ENCODE measurements at regions not wholly inside any gene's neighbourhood (a gene's known extent, or its start where the extent isn't known, plus 50 kb on each side); places are given as distances from the start of the nearest gene placed in this dataset.

DNA sequence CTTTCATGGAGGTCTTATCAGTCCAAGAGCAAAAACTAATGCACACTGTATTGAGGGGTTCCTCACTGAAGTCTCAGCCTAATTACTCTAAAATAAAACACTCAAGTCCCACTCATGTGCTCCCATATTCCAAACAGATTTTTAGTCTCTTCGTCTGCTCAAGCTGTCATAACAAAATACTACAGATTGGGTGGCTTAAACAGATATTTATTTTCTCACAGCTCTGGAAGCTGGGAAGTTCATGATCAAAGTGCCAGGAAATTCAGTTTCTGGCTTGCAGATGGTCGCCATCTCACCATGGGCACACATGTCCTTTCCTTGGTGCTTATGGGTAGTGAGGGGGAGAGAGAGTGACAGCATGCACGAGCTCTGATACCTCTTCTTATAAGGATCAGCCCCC lies 147.5 kb downstream of the ANXA2 start:
- no peak for DNase-seq (ENCODE audit: extremely low read depth, insufficient read length)
- TF ChIP-seq, protein P1, sequence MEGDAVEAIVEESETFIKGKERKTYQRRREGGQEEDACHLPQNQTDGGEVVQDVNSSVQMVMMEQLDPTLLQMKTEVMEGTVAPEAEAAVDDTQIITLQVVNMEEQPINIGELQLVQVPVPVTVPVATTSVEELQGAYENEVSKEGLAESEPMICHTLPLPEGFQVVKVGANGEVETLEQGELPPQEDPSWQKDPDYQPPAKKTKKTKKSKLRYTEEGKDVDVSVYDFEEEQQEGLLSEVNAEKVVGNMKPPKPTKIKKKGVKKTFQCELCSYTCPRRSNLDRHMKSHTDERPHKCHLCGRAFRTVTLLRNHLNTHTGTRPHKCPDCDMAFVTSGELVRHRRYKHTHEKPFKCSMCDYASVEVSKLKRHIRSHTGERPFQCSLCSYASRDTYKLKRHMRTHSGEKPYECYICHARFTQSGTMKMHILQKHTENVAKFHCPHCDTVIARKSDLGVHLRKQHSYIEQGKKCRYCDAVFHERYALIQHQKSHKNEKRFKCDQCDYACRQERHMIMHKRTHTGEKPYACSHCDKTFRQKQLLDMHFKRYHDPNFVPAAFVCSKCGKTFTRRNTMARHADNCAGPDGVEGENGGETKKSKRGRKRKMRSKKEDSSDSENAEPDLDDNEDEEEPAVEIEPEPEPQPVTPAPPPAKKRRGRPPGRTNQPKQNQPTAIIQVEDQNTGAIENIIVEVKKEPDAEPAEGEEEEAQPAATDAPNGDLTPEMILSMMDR (IDR thresholded peaks at IDR 0.05; ENCODE audit: insufficient read depth, low read length, poor library complexity, severe bottlenecking), result no peak
- Histone ChIP-seq H3K27me3 (replicated peaks; ENCODE audit: control insufficient read depth, insufficient read depth, low read length) (no peaks in the 10 kb centered on the region; the same call in 1 of the 2 replicates), H3K36me3 (ENCODE audit: control insufficient read depth, insufficient read depth, low read length) (no peaks in the 10 kb centered on the region), H3K4me3 (replicated peaks; ENCODE audit: low read depth, low read length) (no peak overlapping the region)

DNA sequence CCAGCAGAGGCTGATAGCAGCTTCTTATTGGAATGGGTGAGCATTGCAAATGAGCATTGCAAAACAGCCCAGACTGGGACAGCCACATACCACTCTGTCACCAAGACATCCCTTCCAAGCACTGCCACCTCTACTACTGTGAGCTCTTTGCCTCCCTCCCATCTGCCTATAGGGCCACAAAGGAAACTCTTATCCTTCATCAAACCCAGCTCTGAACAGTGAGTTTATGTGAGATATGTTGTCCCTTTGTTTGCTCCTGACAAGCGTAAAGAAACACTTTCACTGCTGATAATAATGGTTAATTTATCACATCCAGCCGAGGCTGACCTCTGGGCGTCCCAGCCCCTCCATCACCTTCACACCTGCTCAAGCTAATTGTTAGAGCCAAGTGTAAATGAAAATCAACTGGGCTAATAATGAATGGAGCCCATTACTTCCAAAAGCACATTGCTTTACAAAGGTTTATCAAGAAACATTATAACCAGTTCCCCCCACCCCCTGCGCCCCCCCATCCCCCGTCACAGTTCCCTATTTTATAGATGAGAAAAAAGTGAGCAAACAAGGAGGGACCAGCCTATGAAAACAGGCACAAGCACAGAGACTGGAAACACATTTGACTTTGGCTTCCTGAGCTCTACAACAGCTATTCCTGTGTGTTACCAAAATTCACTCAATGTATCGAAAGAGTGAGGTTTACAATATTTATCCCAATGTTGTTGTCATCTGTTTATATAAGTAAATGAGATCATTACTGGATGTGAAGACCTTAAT lies 146.3 kb downstream of the ANXA2 start:
- TF ChIP-seq, protein P1 (IDR thresholded peaks at IDR 0.05; ENCODE audit: insufficient read depth, low read length, poor library complexity, severe bottlenecking), result no peak
- Histone ChIP-seq H3K4me3 (replicated peaks; ENCODE audit: low read depth, low read length) (no peak overlapping the region), H3K36me3 (ENCODE audit: control insufficient read depth, insufficient read depth, low read length) (no peaks in the 10 kb centered on the region), H3K27me3 (replicated peaks; ENCODE audit: control insufficient read depth, insufficient read depth, low read length) (no peaks in the 10 kb centered on the region; the same call in 1 of the 2 replicates)
- DNase-seq (ENCODE audit: extremely low read depth, insufficient read length), result no peak

GRCh38 chr15:60254416-60254815 lies 143.4 kb downstream of the ANXA2 start:
- Histone ChIP-seq H3K27me3 (replicated peaks; ENCODE audit: control insufficient read depth, insufficient read depth, low read length) (no peaks in the 10 kb centered on the region; the same call in 1 of the 2 replicates), H3K4me3 (replicated peaks; ENCODE audit: low read depth, low read length) (no peak overlapping the region), H3K36me3 (ENCODE audit: control insufficient read depth, insufficient read depth, low read length) (no peaks in the 10 kb centered on the region)
- TF ChIP-seq, protein P1 (IDR thresholded peaks at IDR 0.05; ENCODE audit: insufficient read depth, low read length, poor library complexity, severe bottlenecking), result no peak
- no peak for DNase-seq (ENCODE audit: extremely low read depth, insufficient read length)

DNA sequence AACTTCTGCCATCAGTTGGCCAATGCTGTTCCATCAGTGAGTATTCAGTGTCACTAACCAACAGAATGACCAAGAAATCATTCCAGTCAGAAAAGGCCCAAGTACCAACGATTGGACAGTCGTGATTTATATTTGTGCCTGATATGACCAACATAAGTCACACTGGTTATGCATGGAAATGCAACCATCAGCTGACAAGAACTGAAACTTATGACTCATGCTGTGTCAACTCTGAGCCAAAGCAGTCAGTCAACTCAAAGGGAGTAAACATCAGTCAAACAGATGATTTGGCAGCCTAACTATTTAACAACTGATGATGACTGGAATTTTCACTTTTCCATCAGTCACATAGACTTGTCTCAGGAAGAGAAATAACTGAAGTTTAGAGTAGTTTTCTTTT lies 142.4 kb downstream of the ANXA2 start:
- peak; percentile 26 for DNase-seq (ENCODE audit: extremely low read depth, insufficient read length)
- Histone ChIP-seq H3K36me3 (ENCODE audit: control insufficient read depth, insufficient read depth, low read length) (no peaks in the 10 kb centered on the region), H3K4me3 (replicated peaks; ENCODE audit: low read depth, low read length) (no peak overlapping the region), H3K27me3 (replicated peaks; ENCODE audit: control insufficient read depth, insufficient read depth, low read length) (no peaks in the 10 kb centered on the region; the same call in 1 of the 2 replicates)
- TF ChIP-seq, protein P1 (IDR thresholded peaks at IDR 0.05; ENCODE audit: insufficient read depth, low read length, poor library complexity, severe bottlenecking), result no peak

- Histone ChIP-seq H3K36me3 (ENCODE audit: control insufficient read depth, insufficient read depth, low read length) (no peaks in the 10 kb centered on the region), H3K27me3 (replicated peaks; ENCODE audit: control insufficient read depth, insufficient read depth, low read length) (no peaks in the 10 kb centered on the region; the same call in none of the 2 replicates), H3K4me3 (replicated peaks; ENCODE audit: low read depth, low read length) (no peak overlapping the region)
- no peak for DNase-seq (ENCODE audit: extremely low read depth, insufficient read length)
- TF ChIP-seq, protein P1 (IDR thresholded peaks at IDR 0.05; ENCODE audit: insufficient read depth, low read length, poor library complexity, severe bottlenecking), result no peak
These were observed 140.1 kb downstream of the ANXA2 start for GRCh38 chr15:60257591-60258159.

Measured in GM06990 (cell line).